ENCODE measurements at regions not wholly inside any gene's neighbourhood (a gene's known extent, or its start where the extent isn't known, plus 50 kb on each side); places are given as distances from the start of the nearest gene placed in this dataset.
A peak's percentile ranks its signal among the peaks of the same experiment; 100 is the strongest.

- TF ChIP-seq CTCF (IDR thresholded peaks at IDR 0.05; ENCODE audit: low read depth, low read length, missing control alignments), result no peak
- no peak for DNase-seq (ENCODE audit: extremely low read depth, low read depth)
- H3K4me3 ChIP-seq (replicated peaks; ENCODE audit: low read depth, low read length), result no peak overlapping the region
These were observed 87.8 kb upstream of the GZMB start for GRCh38 chr14:24721775-24722174.

- no peak overlapping the region for H3K4me3 ChIP-seq (replicated peaks; ENCODE audit: low read depth, low read length)
- no peak for TF ChIP-seq CTCF (IDR thresholded peaks at IDR 0.05; ENCODE audit: low read depth, low read length, missing control alignments)
- DNase-seq (ENCODE audit: extremely low read depth, low read depth), result no peak
These were observed 81.2 kb upstream of the GZMB start for GRCh38 chr14:24715239-24715638.

- DNase-seq (ENCODE audit: extremely low read depth, low read depth), result no peak
- no peak overlapping the region for H3K4me3 ChIP-seq (replicated peaks; ENCODE audit: low read depth, low read length)
- no peak for TF ChIP-seq CTCF (IDR thresholded peaks at IDR 0.05; ENCODE audit: low read depth, low read length, missing control alignments)
These were observed 79.4 kb upstream of the GZMB start for GRCh38 chr14:24713404-24713803.

- no peak for TF ChIP-seq CTCF (IDR thresholded peaks at IDR 0.05; ENCODE audit: low read depth, low read length, missing control alignments)
- no peak for DNase-seq (ENCODE audit: extremely low read depth, low read depth)
These were observed 78.9 kb upstream of the GZMB start for GRCh38 chr14:24712909-24713308.

GRCh38 chr14:24712374-24712773, 78.4 kb upstream of the GZMB start:
- TF ChIP-seq CTCF (IDR thresholded peaks at IDR 0.05; ENCODE audit: low read depth, low read length, missing control alignments), result no peak
- H3K4me3 ChIP-seq (replicated peaks; ENCODE audit: low read depth, low read length), result no peak overlapping the region
- DNase-seq (ENCODE audit: extremely low read depth, low read depth), result no peak

More at GRCh38 chr14:24712909-24713308, 78.9 kb upstream of the GZMB start:
- no peak overlapping the region for H3K4me3 ChIP-seq (replicated peaks; ENCODE audit: low read depth, low read length)

- TF ChIP-seq CTCF (IDR thresholded peaks at IDR 0.05; ENCODE audit: low read depth, low read length, missing control alignments), result peak; percentile 90
- no peak overlapping the region for H3K4me3 ChIP-seq (replicated peaks; ENCODE audit: low read depth, low read length)
- DNase-seq (ENCODE audit: extremely low read depth, low read depth), result peak; percentile 33
These were observed 76.6 kb upstream of the GZMB start for GRCh38 chr14:24710403-24711112.

GRCh38 chr14:24708684-24709083, 74.7 kb upstream of the GZMB start:
- no peak for DNase-seq (ENCODE audit: extremely low read depth, low read depth)
- no peak for TF ChIP-seq CTCF (IDR thresholded peaks at IDR 0.05; ENCODE audit: low read depth, low read length, missing control alignments)
- H3K4me3 ChIP-seq (replicated peaks; ENCODE audit: low read depth, low read length), result no peak overlapping the region

Data from HFF-Myc (cell line).